MCF 10A (cell line): ENCODE measurements at regions not wholly inside any gene's neighbourhood (a gene's known extent, or its start where the extent isn't known, plus 50 kb on each side); places are given as distances from the start of the nearest gene placed in this dataset.

Experiments
- BruUV-seq: library from RNA; stranded (reverse); fragments of 400-500 nt; replicated peaks from 2 replicates; lab custom pipeline; 2021; lab: Mats Ljungman, UMichigan
- CTCF ChIA-PET: fragments of 300-600 bp; sonication (Branson Sonifier 250); formaldehyde crosslinking; extraction: SDS; loops from one replicate; lab custom pipeline; 2021; ENCODE audit warnings: antibody characterized with exemption, inconsistent platforms; lab: Yijun Ruan, JAX
- POLR2A ChIA-PET: fragments of 300-600, 350-650 bp; sonication (Branson Sonifier 250); formaldehyde crosslinking; extraction: SDS; loops from one replicate; lab custom pipeline; 2020; ENCODE audit warnings: antibody characterized with exemption, inconsistent platforms; lab: Yijun Ruan, JAX
- DNase-seq: peaks from one replicate; pipeline ENCODE4 v3.0.0-alpha.2; 2018; ENCODE audit not compliant: unreplicated experiment
- H3K27ac Mint-ChIP-seq: one replicate; pipeline ENCODE4 v1.8.0; 2022; ENCODE audit warnings: mild to moderate bottlenecking, low read depth, mixed read lengths; ENCODE audit not compliant: unreplicated experiment
- H3K27me3 Mint-ChIP-seq: one replicate; pipeline ENCODE4 v1.8.0; 2022; ENCODE audit warnings: mixed read lengths; ENCODE audit not compliant: insufficient read depth, unreplicated experiment
- H3K36me3 Mint-ChIP-seq: one replicate; pipeline ENCODE4 v1.8.0; 2022; ENCODE audit warnings: mild to moderate bottlenecking, moderate library complexity, mixed read lengths; ENCODE audit not compliant: insufficient read depth, unreplicated experiment
- H3K4me1 Mint-ChIP-seq: one replicate; pipeline ENCODE4 v1.8.0; 2022; ENCODE audit warnings: mixed read lengths; ENCODE audit not compliant: insufficient read depth, unreplicated experiment
- H3K4me3 Mint-ChIP-seq: one replicate; pipeline ENCODE4 v1.8.0; 2022; ENCODE audit warnings: mild to moderate bottlenecking, moderate library complexity, mixed read lengths; ENCODE audit not compliant: unreplicated experiment
- H3K9me3 Mint-ChIP-seq: one replicate; pipeline ENCODE4 v1.8.0; 2022; ENCODE audit warnings: mixed read lengths; ENCODE audit not compliant: unreplicated experiment
- CTCF ChIP-seq: fragments of 200-600 bp; IDR thresholded peaks from one replicate; pipeline ENCODE4 v1.8.0; 2022; ENCODE audit warnings: antibody characterized with exemption, mild to moderate bottlenecking; ENCODE audit not compliant: unreplicated experiment
- intact Hi-C: fragments of 100-400 bp; cut with micrococcal nuclease; formaldehyde crosslinking; loops from 2 replicates; pipeline ENCODE4 v1.14.1; 2022

DNA sequence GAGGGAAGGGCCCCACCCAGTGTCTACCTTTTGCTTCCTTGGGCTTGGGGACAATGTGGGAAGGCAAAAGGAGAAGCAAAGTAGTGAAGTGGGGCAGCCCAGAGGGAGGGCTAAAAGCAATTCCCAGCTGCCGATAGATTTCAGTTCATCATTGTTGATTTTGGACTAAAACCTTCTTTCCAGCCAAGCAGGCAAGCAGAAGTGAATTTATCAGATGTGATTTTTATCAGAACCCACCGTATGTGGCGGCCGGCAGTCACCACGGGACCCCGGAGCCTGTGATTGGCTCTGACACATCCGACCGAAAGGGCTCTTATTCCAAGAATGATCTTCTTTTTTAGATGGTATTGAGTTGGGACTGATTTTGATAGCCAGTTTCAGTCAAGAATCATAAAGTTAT lies 559.9 kb downstream of the PSAT1 start:
- Mint-ChIP-seq H3K27ac (no peak overlapping the region), H3K9me3 (no peaks in the 10 kb centered on the region), H3K4me3 (no peak overlapping the region), H3K4me1 (peaks cover 21% of the 10 kb centered on the region), H3K36me3 (no peaks in the 10 kb centered on the region), H3K27me3 (no peaks in the 10 kb centered on the region)
- DNase-seq, result no peak
- ChIA-PET CTCF (no interaction called here), POLR2A (no interaction called here)
- intact Hi-C loops, result no loop called here
- BruUV-seq, result no TSS peak
- TF ChIP-seq CTCF, result no peak

DNA sequence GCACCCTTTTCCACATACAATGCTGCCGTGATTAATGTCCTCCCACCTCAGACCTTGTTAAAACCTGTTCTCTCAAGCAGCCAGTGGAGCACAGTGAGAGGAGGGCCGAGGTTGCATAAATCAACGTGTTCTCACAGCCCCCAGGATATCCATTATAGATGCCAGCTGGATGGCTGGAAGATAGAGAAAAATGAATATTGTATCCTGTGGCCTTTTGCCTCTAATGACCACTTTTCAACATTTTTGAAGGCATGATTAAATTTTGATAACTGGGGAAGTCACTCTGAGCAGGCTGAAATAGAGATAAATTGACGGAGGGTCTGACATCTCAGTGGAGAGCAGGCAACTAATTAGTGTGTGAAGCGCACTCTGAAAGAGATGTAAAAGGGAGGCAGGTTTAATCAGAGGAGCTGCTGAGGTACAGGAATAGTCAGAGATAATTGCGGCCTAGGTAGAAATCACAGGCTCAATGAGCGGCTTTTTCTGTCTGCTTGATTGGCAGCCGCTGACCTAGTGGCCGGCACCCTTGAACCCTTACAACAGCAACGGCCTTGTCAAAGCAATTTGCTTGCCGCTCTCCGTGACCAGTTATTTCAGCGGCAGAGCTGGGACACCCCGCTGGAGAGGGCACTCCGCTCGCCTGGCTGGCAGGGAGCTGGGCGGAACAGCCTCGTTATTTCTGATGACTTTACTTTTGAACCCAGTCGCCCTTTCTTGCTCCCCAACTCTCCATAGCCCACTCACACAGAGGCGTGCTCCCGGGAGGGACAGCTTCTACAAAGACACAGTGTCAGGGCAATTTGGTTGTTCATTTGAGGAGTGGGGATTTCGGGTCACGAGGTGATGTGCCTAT lies 560.7 kb downstream of the PSAT1 start:
- Mint-ChIP-seq H3K36me3 (no peaks in the 10 kb centered on the region), H3K4me1 (peaks cover 21% of the 10 kb centered on the region), H3K27me3 (no peaks in the 10 kb centered on the region), H3K27ac (no peak overlapping the region), H3K9me3 (no peaks in the 10 kb centered on the region), H3K4me3 (no peak overlapping the region)
- ChIA-PET CTCF (interaction anchor here (0.7 kb wide), 1 partner anchor 12 kb away, joined by 3 read pairs; no protein-coding TSS in a partner anchor), POLR2A (interaction anchor here (1.0 kb wide), 1 partner anchor 10 kb away, joined by 3 read pairs; no protein-coding TSS in a partner anchor)
- intact Hi-C loops, result no loop called here
- no peak for TF ChIP-seq CTCF
- no TSS peak for BruUV-seq
- DNase-seq, result no peak

GRCh38 chr9:78858266-78858665 lies 561.3 kb downstream of the PSAT1 start:
- Mint-ChIP-seq H3K4me1 (peaks cover 21% of the 10 kb centered on the region), H3K4me3 (no peak overlapping the region), H3K36me3 (no peaks in the 10 kb centered on the region), H3K27me3 (no peaks in the 10 kb centered on the region), H3K9me3 (no peaks in the 10 kb centered on the region), H3K27ac (peak overlapping the region; percentile 7)
- ChIA-PET POLR2A (interaction anchor here (0.7 to 1.0 kb wide), 2 partner anchors 11 to 379 kb away, joined by 3 read pairs; no protein-coding TSS in a partner anchor), CTCF (interaction anchor here (0.7 to 0.9 kb wide), 4 partner anchors 12 to 257 kb away, joined by 3 to 5 read pairs (median 3); no protein-coding TSS in a partner anchor)
- no TSS peak for BruUV-seq
- intact Hi-C loops, result no loop called here
- TF ChIP-seq CTCF, result no peak
- no peak for DNase-seq

DNA sequence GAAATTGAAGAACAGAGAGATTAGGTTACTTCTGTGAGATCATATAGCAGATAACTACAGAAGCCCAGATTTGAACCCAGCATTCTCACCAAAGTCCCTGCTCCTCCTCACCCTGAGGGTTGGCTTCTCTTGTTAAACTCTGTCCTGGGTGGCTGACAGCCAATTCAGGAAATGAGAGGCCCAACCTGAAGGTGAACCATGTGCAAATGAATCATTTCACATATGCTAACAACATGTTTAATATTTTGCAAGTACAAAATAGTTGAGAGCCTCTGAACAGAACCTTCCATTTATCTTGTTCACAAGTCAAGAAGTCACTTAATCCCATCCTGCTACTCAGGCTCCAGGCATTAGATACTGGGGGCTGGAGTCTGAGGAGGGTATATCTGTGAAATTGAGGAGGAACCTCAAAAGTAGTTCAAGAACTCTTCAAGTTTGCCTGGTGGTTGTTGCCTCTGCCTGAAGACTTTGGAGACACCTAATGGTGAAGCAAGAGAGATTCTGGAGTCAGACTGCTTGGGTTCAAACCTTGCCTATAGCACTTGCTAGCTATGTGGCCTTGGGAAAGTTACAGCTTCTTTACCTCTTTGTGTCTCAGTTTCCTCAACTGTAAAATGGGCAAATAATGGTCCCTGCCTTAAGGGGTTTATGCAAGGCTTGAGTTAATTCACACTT lies 564.0 kb downstream of the PSAT1 start:
- TF ChIP-seq CTCF, result no peak
- peak overlapping the region; percentile 66 for H3K27ac Mint-ChIP-seq
- H3K9me3 Mint-ChIP-seq, result no peaks in the 10 kb centered on the region
- H3K4me3 Mint-ChIP-seq, result no peak overlapping the region
- BruUV-seq, result no TSS peak
- peak; percentile 88 for DNase-seq
- CTCF ChIA-PET, result interaction anchor here (0.6 kb wide), 1 partner anchor 501 kb away, joined by 3 read pairs; no protein-coding TSS in a partner anchor
- H3K27me3 Mint-ChIP-seq, result no peaks in the 10 kb centered on the region
- H3K36me3 Mint-ChIP-seq, result no peaks in the 10 kb centered on the region
- intact Hi-C loops, result no loop called here
- H3K4me1 Mint-ChIP-seq, result peaks cover 26% of the 10 kb centered on the region
- POLR2A ChIA-PET, result no interaction called here
